Fibroblast of villous mesenchyme (primary cell): ENCODE measurements at regions not wholly inside any gene's neighbourhood (a gene's known extent, or its start where the extent isn't known, plus 50 kb on each side); places are given as distances from the start of the nearest gene placed in this dataset.

Source experiments
- DNase-seq: peaks from one replicate; pipeline ENCODE4 v3.0.0-alpha.2; 2010; ENCODE audit warnings: low read depth
- H3K4me3 ChIP-seq: 2 replicates; pipeline ENCODE4 v1.5.1; 2011; ENCODE audit warnings: low read depth, mild to moderate bottlenecking, low read length
- TF ChIP-seq, protein P1 (sequence below): IDR thresholded peaks from 2 replicates; pipeline ENCODE4 v1.5.1; 2012; ENCODE audit warnings: low read depth, mild to moderate bottlenecking, low read length; ENCODE audit not compliant: insufficient read depth

GRCh38 chr5:175238326-175238725 lies 205.7 kb downstream of the DRD1 start:
- TF ChIP-seq, protein P1, sequence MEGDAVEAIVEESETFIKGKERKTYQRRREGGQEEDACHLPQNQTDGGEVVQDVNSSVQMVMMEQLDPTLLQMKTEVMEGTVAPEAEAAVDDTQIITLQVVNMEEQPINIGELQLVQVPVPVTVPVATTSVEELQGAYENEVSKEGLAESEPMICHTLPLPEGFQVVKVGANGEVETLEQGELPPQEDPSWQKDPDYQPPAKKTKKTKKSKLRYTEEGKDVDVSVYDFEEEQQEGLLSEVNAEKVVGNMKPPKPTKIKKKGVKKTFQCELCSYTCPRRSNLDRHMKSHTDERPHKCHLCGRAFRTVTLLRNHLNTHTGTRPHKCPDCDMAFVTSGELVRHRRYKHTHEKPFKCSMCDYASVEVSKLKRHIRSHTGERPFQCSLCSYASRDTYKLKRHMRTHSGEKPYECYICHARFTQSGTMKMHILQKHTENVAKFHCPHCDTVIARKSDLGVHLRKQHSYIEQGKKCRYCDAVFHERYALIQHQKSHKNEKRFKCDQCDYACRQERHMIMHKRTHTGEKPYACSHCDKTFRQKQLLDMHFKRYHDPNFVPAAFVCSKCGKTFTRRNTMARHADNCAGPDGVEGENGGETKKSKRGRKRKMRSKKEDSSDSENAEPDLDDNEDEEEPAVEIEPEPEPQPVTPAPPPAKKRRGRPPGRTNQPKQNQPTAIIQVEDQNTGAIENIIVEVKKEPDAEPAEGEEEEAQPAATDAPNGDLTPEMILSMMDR, result no peak
- H3K4me3 ChIP-seq, result no peak overlapping the region
- no peak for DNase-seq

DNA sequence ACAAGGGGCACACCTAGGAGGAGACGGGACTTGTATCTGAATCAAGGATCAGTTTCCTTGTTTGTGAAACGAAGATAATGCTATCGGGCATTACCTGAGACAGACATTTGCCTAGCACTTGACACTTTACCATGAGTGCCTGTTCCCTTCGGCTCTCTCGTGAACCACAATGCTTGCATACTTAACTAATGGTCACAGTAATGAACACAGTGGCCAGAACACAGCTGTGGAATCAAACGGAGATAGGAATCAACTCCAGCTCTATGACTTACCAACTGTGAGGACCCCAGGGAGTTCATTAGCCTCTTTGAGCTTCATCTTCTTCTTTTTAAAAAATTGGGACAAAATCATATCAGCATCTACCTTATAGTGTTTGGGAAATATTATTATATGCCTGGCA lies 207.8 kb downstream of the DRD1 start:
- H3K4me3 ChIP-seq, result no peak overlapping the region
- no peak for DNase-seq
- TF ChIP-seq, protein P1, result no peak

- no peak overlapping the region for H3K4me3 ChIP-seq
- peak; percentile 23 for DNase-seq
- TF ChIP-seq, protein P1, result no peak
Observed at GRCh38 chr5:175235251-175235960, 208.6 kb downstream of the DRD1 start.

- H3K4me3 ChIP-seq, result no peak overlapping the region
- no peak for DNase-seq
- TF ChIP-seq, protein P1, result no peak
Observed at GRCh38 chr5:175230299-175230698, 213.7 kb downstream of the DRD1 start.

DNA sequence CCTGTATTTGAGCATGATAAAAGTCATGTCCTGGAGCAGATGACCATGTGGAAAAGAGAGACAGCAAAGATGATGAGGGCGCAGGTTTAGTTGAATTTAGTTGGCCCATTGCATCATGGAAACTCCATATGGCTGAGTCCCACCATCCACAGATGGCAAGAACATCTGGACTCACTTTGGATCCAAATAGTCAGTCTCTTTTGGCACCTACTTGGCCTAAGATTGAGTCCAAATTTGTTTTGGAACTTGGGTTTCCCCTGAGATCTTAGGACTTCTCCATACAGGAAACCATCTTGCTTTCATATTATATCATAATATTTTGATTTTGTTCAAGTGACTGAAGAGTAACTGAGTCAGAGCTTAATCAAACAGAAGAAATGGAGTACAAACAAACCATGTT lies 217.5 kb downstream of the DRD1 start:
- no peak overlapping the region for H3K4me3 ChIP-seq
- no peak for DNase-seq
- TF ChIP-seq, protein P1, result no peak

- DNase-seq, result no peak
- H3K4me3 ChIP-seq, result no peak overlapping the region
- TF ChIP-seq, protein P1, result no peak
Observed at GRCh38 chr5:175223291-175223690, 220.7 kb downstream of the DRD1 start.

GRCh38 chr5:175222621-175223020 lies 221.4 kb downstream of the DRD1 start:
- no peak for DNase-seq
- no peak overlapping the region for H3K4me3 ChIP-seq
- TF ChIP-seq, protein P1, result no peak
